HFF-Myc (cell line): ENCODE measurements at regions not wholly inside any gene's neighbourhood (a gene's known extent, or its start where the extent isn't known, plus 50 kb on each side); places are given as distances from the start of the nearest gene placed in this dataset.

Experiments used
- DNase-seq: peaks from one replicate; pipeline ENCODE4 v3.0.0-alpha.2; 2011; ENCODE audit warnings: low read depth; ENCODE audit errors: extremely low read depth
- H3K4me3 ChIP-seq: replicated peaks from 2 replicates; pipeline ENCODE4 v1.5.1; 2011; ENCODE audit warnings: low read depth, mild to moderate bottlenecking, control low read depth, low read length
- TF ChIP-seq, protein P1 (sequence below): IDR thresholded peaks from 2 replicates; pipeline ENCODE4 v1.5.1; 2012; ENCODE audit warnings: mild to moderate bottlenecking, low read depth, low read length, control low read depth; ENCODE audit errors: missing control alignments

DNA sequence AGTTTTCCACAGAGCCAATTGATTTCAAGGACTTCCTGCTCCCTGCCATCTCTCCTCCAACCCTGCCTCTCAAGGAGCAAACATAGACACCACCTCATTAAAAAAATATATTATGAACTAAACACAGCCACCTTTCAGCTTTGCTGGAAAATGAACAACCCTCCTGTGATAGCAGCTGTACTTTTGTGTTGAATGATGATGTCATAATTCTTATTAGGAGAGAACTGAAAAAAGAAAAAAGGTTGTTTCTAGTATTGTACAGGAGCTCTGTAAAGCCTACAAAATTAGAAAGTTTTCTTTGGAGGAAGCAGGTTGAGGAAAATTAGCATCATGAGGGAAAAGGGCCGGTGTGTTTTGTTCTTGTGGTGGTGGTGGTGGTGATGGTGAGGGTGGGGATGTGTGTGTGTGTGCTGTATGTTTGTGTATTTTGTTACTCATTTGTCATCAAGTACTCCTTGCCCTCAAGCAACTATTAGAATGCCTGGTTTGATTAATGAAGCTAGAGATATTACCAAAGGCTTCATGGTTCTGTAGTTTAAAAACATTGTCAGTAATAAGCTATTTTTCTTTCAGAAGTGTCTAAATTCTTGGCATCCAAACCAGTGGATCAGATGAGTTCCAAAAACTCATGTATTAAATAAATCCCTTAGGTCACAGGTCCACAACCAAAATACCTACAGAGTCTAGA, 405.9 kb downstream of the TLE4 start:
- no peak for DNase-seq
- TF ChIP-seq, protein P1, sequence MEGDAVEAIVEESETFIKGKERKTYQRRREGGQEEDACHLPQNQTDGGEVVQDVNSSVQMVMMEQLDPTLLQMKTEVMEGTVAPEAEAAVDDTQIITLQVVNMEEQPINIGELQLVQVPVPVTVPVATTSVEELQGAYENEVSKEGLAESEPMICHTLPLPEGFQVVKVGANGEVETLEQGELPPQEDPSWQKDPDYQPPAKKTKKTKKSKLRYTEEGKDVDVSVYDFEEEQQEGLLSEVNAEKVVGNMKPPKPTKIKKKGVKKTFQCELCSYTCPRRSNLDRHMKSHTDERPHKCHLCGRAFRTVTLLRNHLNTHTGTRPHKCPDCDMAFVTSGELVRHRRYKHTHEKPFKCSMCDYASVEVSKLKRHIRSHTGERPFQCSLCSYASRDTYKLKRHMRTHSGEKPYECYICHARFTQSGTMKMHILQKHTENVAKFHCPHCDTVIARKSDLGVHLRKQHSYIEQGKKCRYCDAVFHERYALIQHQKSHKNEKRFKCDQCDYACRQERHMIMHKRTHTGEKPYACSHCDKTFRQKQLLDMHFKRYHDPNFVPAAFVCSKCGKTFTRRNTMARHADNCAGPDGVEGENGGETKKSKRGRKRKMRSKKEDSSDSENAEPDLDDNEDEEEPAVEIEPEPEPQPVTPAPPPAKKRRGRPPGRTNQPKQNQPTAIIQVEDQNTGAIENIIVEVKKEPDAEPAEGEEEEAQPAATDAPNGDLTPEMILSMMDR = no peak
- H3K4me3 ChIP-seq = no peak overlapping the region

DNA sequence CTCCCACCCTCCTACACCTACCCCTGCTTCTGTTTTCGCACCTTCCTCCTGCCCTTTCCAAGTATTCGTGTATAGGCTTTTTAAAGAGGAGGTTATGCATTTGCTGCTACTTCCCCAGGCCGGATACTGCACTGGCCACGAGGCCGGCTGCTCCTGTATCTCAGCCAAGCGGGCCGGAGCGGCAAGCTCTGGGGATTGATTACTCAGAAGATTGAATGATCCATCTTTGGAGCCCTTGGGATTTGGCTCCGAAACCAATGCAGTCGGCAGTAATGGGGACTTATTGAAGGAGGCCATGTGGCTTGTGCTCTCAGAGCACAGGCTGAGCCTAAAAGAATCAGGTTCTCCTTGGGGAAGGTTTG, 405.3 kb downstream of the TLE4 start:
- DNase-seq = no peak
- TF ChIP-seq, protein P1 = no peak
- no peak overlapping the region for H3K4me3 ChIP-seq

DNA sequence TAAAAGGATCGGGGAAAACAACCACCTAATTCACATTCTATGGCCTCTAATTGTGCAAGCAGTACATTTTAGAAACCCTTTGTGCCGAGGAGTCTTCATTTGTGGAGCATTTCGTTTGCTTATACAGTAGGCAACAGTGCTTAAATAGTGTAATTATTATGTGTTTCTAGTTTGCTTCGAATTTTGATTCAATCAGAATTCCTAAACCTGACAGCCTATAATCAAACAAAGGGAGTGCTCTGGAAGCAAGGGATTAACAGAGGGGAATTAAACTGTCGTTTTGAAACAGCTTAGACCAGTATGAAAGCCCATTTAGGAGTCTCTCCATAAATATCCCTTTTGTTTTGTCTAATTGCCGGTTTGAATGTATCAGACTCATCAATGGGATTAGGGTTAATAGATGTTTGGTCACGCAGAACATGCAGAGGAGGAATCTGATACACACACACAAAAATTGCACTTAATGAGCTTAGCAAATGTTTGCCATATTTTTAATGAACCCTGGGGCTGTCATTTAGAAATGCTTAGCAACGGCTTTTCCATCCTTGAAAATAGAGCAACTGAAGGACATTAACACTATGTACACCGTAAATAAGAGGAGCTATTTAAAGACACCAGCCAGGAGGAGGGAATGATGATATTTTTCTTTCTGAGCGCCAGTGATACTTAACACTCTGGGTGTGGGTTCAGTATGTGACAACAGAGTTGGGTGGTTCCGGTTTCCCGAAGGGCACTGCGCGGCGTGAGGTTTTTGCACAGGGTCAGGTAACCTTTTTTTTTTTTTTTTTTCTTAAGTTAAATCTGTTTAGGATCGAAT, 404.7 kb downstream of the TLE4 start:
- no peak overlapping the region for H3K4me3 ChIP-seq
- TF ChIP-seq, protein P1 = no peak
- DNase-seq = no peak

DNA sequence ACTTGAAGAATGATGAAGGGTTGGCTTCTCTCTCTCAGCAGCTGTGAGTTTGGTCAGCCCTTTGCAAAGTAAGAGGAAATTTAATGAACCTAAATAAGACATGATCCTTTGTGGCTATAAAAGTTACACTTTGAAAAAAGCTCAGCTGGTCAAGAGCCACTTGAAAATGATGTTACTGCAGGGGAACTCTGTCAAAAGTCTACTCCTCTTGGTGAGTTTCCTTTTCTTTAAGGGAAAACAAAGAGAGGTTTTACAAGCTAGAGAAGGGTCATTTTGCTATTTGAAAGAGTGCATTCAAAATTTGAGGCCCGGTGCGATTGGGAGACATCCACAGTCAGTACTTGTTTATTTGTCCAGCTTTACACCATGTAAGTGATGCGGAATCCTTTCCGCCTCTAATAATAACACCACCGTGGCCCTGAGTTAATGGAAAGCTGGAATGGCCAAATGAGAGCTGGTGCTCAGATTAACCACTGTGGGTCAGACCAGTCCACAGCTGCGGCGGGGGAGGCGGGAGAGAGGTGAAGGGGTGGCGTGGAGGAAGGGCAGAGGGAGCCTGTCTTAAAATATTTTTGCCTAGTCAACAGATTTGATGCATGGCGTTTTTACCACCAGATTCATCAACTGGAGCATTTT, 404.0 kb downstream of the TLE4 start:
- TF ChIP-seq, protein P1 = no peak
- no peak overlapping the region for H3K4me3 ChIP-seq
- no peak for DNase-seq

DNA sequence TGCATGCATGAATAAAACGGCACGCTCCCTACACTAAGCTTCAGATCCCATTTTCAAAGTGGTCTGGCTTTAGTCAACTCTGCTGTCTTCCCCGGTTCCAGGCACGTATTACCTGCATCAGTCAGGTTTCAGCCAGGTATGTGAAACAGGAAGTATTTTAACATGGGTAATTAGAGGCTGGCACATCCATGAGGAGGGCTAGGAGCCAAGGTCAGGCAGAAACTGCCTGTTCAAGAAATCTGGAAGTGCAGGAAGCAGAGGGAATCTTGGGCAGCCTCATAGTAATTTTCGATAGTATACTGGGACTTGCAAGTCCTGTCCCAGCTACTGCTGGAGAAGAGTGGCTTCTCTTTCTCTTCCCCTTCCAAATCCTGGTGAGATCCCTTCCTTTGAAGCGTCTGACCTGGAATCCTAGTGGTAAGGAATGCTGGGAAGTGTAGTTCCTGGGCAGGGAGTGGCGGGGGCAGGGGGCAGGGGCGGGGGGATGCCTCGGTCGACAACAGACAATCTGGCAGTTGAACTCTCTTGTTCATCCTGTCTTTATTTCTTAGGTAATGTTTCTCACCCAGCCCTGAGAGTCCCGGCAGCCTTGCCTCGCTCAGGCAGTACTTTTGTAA, 403.1 kb downstream of the TLE4 start:
- H3K4me3 ChIP-seq = no peak overlapping the region
- TF ChIP-seq, protein P1 = no peak
- no peak for DNase-seq

DNA sequence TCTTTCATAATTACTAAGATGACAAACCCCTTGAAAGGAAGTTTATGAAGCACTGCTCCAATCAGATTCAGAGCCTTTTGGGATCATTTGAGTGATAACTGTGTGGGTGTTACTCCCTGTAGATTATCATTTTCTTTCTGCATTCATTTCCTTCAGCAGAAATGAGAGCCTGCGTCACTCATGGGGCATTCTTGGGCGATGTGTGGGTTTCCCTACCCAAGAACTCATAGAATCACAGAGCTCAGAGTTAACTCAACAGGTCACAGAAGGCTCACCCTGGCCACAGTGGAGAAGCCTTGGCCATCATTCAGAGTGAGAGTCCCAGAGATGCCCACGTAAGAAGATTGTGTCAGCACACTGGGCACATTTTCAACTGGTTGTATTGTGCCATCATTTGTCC, 401.9 kb downstream of the TLE4 start:
- H3K4me3 ChIP-seq = no peak overlapping the region
- TF ChIP-seq, protein P1 = no peak
- DNase-seq = no peak
